ENCODE measurements at regions not wholly inside any gene's neighbourhood (a gene's known extent, or its start where the extent isn't known, plus 50 kb on each side); places are given as distances from the start of the nearest gene placed in this dataset.
"Not testable (repeated sequence)": the region's sequence is repeated elsewhere in the genome, so short reads cannot be mapped to it uniquely, and the experiment has no call there.

- 89% methylated on average over 2 of the region's 9 CpGs for WGBS (ENCODE audit: insufficient coverage)
Observed at GRCh38 chr3:176326894-176327490, 870.3 kb downstream of the TBL1XR1 start.

GRCh38 chr3:176321532-176321931 lies 875.8 kb downstream of the TBL1XR1 start:
- DNase-seq (ENCODE audit: low read depth in 4 of 6, low spot score in 6 of 6); H3K9me3 ChIP-seq (ENCODE audit: control insufficient read depth, insufficient read depth, low read length); H3K4me3 ChIP-seq (ENCODE audit: low read depth, low read length); H3K27me3 ChIP-seq (ENCODE audit: control insufficient read depth, insufficient read depth, low read length); H3K27ac ChIP-seq (ENCODE audit: low read depth, low read length); H3K4me1 ChIP-seq (ENCODE audit: control insufficient read depth, insufficient read depth, low read length); H3K36me3 ChIP-seq (ENCODE audit: control insufficient read depth, insufficient read depth, low read length): not testable (repeated sequence)
- WGBS (ENCODE audit: insufficient coverage): 100% methylated on average over 1 of the region's 8 CpGs

More at GRCh38 chr3:176326894-176327490, 870.3 kb downstream of the TBL1XR1 start:
- not testable (repeated sequence) for H3K9me3 ChIP-seq (ENCODE audit: control insufficient read depth, insufficient read depth, low read length); H3K36me3 ChIP-seq (ENCODE audit: control insufficient read depth, insufficient read depth, low read length); DNase-seq (ENCODE audit: low read depth in 4 of 6, low spot score in 6 of 6); H3K4me3 ChIP-seq (ENCODE audit: low read depth, low read length); H3K27ac ChIP-seq (ENCODE audit: low read depth, low read length); H3K27me3 ChIP-seq (ENCODE audit: control insufficient read depth, insufficient read depth, low read length); H3K4me1 ChIP-seq (ENCODE audit: control insufficient read depth, insufficient read depth, low read length)

GRCh38 chr3:176321099-176321498 lies 876.2 kb downstream of the TBL1XR1 start:
- Histone ChIP-seq H3K4me3 (ENCODE audit: low read depth, low read length) (no peak overlapping the region), H3K36me3 (ENCODE audit: control insufficient read depth, insufficient read depth, low read length) (no peaks in the 10 kb centered on the region), H3K9me3 (ENCODE audit: control insufficient read depth, insufficient read depth, low read length) (no peaks in the 10 kb centered on the region), H3K27me3 (ENCODE audit: control insufficient read depth, insufficient read depth, low read length) (no peaks in the 10 kb centered on the region), H3K27ac (ENCODE audit: low read depth, low read length) (no peak overlapping the region), H3K4me1 (ENCODE audit: control insufficient read depth, insufficient read depth, low read length) (no peaks in the 10 kb centered on the region)
- WGBS (ENCODE audit: insufficient coverage): no CpG with 5 or more reads among the region's 2 CpGs
- no peak for DNase-seq (ENCODE audit: low read depth in 4 of 6, low spot score in 6 of 6)

- Histone ChIP-seq H3K4me3 (ENCODE audit: low read depth, low read length) (no peak overlapping the region), H3K36me3 (ENCODE audit: control insufficient read depth, insufficient read depth, low read length) (no peaks in the 10 kb centered on the region), H3K27ac (ENCODE audit: low read depth, low read length) (no peak overlapping the region), H3K27me3 (ENCODE audit: control insufficient read depth, insufficient read depth, low read length) (no peaks in the 10 kb centered on the region), H3K9me3 (ENCODE audit: control insufficient read depth, insufficient read depth, low read length) (no peaks in the 10 kb centered on the region), H3K4me1 (ENCODE audit: control insufficient read depth, insufficient read depth, low read length) (no peaks in the 10 kb centered on the region)
- 100% methylated on average over 1 of the region's 3 CpGs for WGBS (ENCODE audit: insufficient coverage)
- DNase-seq (ENCODE audit: low read depth in 4 of 6, low spot score in 6 of 6): no peak
Observed at GRCh38 chr3:176313426-176313825, 883.9 kb downstream of the TBL1XR1 start.

- Histone ChIP-seq H3K27me3 (ENCODE audit: control insufficient read depth, insufficient read depth, low read length) (no peaks in the 10 kb centered on the region), H3K27ac (ENCODE audit: low read depth, low read length) (no peak overlapping the region), H3K4me3 (ENCODE audit: low read depth, low read length) (no peak overlapping the region), H3K9me3 (ENCODE audit: control insufficient read depth, insufficient read depth, low read length) (no peaks in the 10 kb centered on the region), H3K36me3 (ENCODE audit: control insufficient read depth, insufficient read depth, low read length) (no peaks in the 10 kb centered on the region), H3K4me1 (ENCODE audit: control insufficient read depth, insufficient read depth, low read length) (no peaks in the 10 kb centered on the region)
- no peak for DNase-seq (ENCODE audit: low read depth in 4 of 6, low spot score in 6 of 6)
- no CpG with 5 or more reads among the region's 4 CpGs for WGBS (ENCODE audit: insufficient coverage)
Observed at GRCh38 chr3:176310641-176311040, 886.6 kb downstream of the TBL1XR1 start.

- no peaks in the 10 kb centered on the region for H3K27me3 ChIP-seq (ENCODE audit: control insufficient read depth, insufficient read depth, low read length)
- WGBS (ENCODE audit: insufficient coverage): no CpG with 5 or more reads among the region's 2 CpGs
- no peaks in the 10 kb centered on the region for H3K9me3 ChIP-seq (ENCODE audit: control insufficient read depth, insufficient read depth, low read length)
- no peak overlapping the region for H3K4me3 ChIP-seq (ENCODE audit: low read depth, low read length)
- no peak overlapping the region for H3K27ac ChIP-seq (ENCODE audit: low read depth, low read length)
- H3K36me3 ChIP-seq (ENCODE audit: control insufficient read depth, insufficient read depth, low read length): no peaks in the 10 kb centered on the region
- no peak for DNase-seq (ENCODE audit: low read depth in 4 of 6, low spot score in 6 of 6)
- no peaks in the 10 kb centered on the region for H3K4me1 ChIP-seq (ENCODE audit: control insufficient read depth, insufficient read depth, low read length)
Observed at GRCh38 chr3:176302271-176302670, 895.0 kb downstream of the TBL1XR1 start.

GRCh38 chr3:176296066-176296597 lies 901.1 kb downstream of the TBL1XR1 start:
- Histone ChIP-seq H3K9me3 (ENCODE audit: control insufficient read depth, insufficient read depth, low read length) (no peaks in the 10 kb centered on the region), H3K4me3 (ENCODE audit: low read depth, low read length) (no peak overlapping the region), H3K27me3 (ENCODE audit: control insufficient read depth, insufficient read depth, low read length) (no peaks in the 10 kb centered on the region), H3K4me1 (ENCODE audit: control insufficient read depth, insufficient read depth, low read length) (no peaks in the 10 kb centered on the region), H3K36me3 (ENCODE audit: control insufficient read depth, insufficient read depth, low read length) (no peaks in the 10 kb centered on the region), H3K27ac (ENCODE audit: low read depth, low read length) (no peak overlapping the region)
- WGBS (ENCODE audit: insufficient coverage): 100% methylated on average over 1 of the region's 1 CpG
- no peak for DNase-seq (ENCODE audit: low read depth in 4 of 6, low spot score in 6 of 6)

- no peaks in the 10 kb centered on the region for H3K27me3 ChIP-seq (ENCODE audit: control insufficient read depth, insufficient read depth, low read length)
- no peaks in the 10 kb centered on the region for H3K4me1 ChIP-seq (ENCODE audit: control insufficient read depth, insufficient read depth, low read length)
- no peaks in the 10 kb centered on the region for H3K36me3 ChIP-seq (ENCODE audit: control insufficient read depth, insufficient read depth, low read length)
- no peak overlapping the region for H3K4me3 ChIP-seq (ENCODE audit: low read depth, low read length)
- 100% methylated on average over 1 of the region's 2 CpGs for WGBS (ENCODE audit: insufficient coverage)
- DNase-seq (ENCODE audit: low read depth in 4 of 6, low spot score in 6 of 6): no peak
- no peak overlapping the region for H3K27ac ChIP-seq (ENCODE audit: low read depth, low read length)
- no peaks in the 10 kb centered on the region for H3K9me3 ChIP-seq (ENCODE audit: control insufficient read depth, insufficient read depth, low read length)
Observed at GRCh38 chr3:176293276-176293675, 904.0 kb downstream of the TBL1XR1 start.

GRCh38 chr3:176286476-176287085 lies 910.7 kb downstream of the TBL1XR1 start:
- H3K4me1 ChIP-seq (ENCODE audit: control insufficient read depth, insufficient read depth, low read length): no peaks in the 10 kb centered on the region
- H3K9me3 ChIP-seq (ENCODE audit: control insufficient read depth, insufficient read depth, low read length): no peaks in the 10 kb centered on the region
- DNase-seq (ENCODE audit: low read depth in 4 of 6, low spot score in 6 of 6): no peak
- no CpG with 5 or more reads among the region's 3 CpGs for WGBS (ENCODE audit: insufficient coverage)
- no peak overlapping the region for H3K27ac ChIP-seq (ENCODE audit: low read depth, low read length)
- H3K27me3 ChIP-seq (ENCODE audit: control insufficient read depth, insufficient read depth, low read length): no peaks in the 10 kb centered on the region
- no peak overlapping the region for H3K4me3 ChIP-seq (ENCODE audit: low read depth, low read length)
- no peaks in the 10 kb centered on the region for H3K36me3 ChIP-seq (ENCODE audit: control insufficient read depth, insufficient read depth, low read length)

- H3K9me3 ChIP-seq (ENCODE audit: control insufficient read depth, insufficient read depth, low read length): no peaks in the 10 kb centered on the region
- no peak for DNase-seq (ENCODE audit: low read depth in 4 of 6, low spot score in 6 of 6)
- H3K4me3 ChIP-seq (ENCODE audit: low read depth, low read length): no peak overlapping the region
- WGBS (ENCODE audit: insufficient coverage): no CpG with 5 or more reads among the region's 3 CpGs
- H3K4me1 ChIP-seq (ENCODE audit: control insufficient read depth, insufficient read depth, low read length): no peaks in the 10 kb centered on the region
- H3K27ac ChIP-seq (ENCODE audit: low read depth, low read length): no peak overlapping the region
- H3K36me3 ChIP-seq (ENCODE audit: control insufficient read depth, insufficient read depth, low read length): no peaks in the 10 kb centered on the region
- H3K27me3 ChIP-seq (ENCODE audit: control insufficient read depth, insufficient read depth, low read length): no peaks in the 10 kb centered on the region
Observed at GRCh38 chr3:176275538-176275937, 921.7 kb downstream of the TBL1XR1 start.
